Dermis blood vessel endothelial cell (primary cell): ENCODE measurements at regions not wholly inside any gene's neighbourhood (a gene's known extent, or its start where the extent isn't known, plus 50 kb on each side); places are given as distances from the start of the nearest gene placed in this dataset.
A peak's percentile ranks its signal among the peaks of the same experiment; 100 is the strongest.
"Not testable (repeated sequence)": the region's sequence is repeated elsewhere in the genome, so short reads cannot be mapped to it uniquely, and the experiment has no call there.

Source experiments
- DNase-seq: peaks from one replicate; pipeline ENCODE4 v3.0.0; 2010

DNA sequence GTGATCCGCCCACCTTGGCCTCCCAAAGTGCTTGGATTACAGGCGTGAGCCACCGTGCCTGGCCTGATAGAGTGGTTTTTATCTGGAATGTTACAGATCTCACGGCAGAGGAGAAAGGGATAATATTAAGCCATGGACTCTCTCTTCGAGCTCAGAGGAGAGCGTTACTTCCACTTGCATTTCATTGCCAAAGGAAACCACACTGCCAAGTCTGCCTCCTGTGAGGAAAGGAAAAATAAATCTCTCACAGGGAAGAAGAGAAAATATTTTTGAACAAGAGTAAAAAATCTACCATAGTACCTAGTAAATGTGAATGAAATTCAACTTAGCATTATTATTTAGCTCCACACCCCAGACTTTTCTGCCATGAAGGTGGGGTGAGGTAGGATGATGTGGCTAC lies 319.2 kb upstream of the PRICKLE1 start:
- no peak for DNase-seq

DNA sequence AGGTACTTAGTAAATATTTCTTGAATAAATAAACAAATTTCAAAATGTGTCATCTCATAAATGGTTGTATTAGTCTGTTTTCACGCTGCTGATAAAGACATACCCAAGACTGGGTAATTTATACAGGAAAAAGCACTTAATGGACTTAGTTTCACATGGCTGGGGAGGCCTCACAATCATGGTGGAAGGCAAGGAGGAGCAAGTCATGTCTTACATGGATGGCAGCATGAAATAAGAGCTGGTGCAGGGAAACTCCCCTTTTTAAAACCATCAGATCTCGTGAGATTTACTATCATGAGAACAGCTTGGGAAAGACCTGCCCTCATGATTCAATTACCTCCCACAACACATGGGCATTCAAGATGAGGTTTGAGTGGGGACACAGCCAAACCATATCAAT lies 317.3 kb upstream of the PRICKLE1 start:
- not testable (repeated sequence) for DNase-seq

DNA sequence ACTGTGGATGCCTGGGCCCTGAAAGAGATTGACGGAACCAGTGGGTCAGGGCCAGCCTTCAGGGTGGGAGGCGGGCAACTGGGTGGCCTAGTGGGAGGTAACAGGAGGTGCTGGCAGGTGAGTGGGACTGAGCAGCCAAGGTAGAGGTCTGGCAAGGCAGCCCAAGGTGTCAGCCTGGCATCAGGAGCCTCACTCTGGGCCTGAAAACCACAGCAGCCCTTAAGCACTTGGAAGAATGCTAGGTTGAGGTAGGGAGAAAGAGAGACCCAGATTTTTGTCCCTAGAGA lies 315.8 kb upstream of the PRICKLE1 start:
- DNase-seq, result no peak

DNA sequence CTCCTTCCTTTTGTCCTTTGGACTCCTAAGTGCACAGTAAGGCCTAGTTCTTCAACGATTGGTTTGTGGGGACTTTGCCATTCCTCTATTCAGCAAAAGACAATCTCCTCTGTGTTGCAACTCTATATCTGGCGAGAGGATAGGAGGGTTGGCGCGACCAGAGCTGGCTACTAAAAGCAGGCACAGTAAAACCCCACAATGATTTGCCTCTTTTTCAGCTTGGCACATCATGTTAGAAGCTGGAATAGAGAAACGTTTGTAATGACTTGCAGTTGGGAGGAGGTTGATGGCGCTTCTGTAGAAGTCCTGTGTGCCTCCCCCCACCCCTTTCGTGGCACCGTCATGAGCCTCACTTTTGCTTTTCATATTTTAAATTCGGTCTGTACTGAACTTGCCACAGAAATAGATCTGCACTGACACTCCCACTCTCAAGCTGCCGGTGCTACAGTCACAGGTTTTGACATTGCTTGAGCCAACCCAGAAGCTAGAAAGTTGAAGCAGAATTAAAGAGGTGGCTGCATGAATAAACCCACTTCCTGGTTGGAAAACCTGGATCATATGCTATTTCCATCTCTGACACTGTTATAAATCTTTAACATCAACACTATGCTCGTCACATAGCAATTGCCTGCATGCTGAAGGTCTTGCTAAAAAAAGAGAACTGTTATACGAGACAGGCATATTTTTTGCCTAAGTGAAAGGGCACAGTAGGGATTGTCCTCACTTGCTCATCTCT lies 315.3 kb upstream of the PRICKLE1 start:
- DNase-seq, result no peak

DNA sequence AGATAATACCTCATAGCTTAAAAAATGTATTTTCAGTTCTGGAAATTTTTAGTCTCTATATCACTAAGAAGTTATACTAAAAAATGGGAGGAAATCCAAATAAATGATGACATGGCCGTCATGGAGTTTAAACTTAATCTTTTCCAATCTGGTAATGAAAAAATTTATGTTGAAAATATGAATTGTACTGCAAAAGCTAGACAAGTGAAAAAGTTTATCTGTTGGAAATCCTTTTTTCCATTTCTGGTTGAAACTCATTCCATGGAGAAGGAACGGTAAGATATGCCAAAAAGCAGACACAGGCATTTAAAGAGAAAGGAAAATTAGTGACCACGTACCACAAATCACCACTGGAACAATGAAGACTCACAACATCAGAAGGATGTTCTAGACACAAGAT lies 314.2 kb upstream of the PRICKLE1 start:
- DNase-seq, result no peak

DNA sequence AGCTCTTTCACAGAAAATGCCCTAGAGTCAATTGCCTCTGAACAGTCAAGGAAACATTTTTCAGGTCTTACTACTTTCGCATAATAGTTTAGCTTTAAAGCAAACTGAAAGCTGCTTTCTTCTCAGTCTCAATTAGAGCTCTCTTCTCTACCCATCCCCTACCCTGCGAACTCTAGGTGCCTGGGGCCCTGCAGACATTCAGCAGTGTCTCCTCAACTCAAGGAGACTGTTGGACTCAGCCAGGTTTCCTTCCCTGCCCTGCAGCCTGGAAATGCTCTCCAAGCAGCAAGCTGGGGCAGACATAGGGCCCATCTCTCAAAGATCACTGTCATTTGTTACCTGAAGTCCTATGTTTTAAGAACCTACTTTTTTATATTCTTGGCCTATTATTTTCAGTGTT lies 312.5 kb upstream of the PRICKLE1 start:
- no peak for DNase-seq

DNA sequence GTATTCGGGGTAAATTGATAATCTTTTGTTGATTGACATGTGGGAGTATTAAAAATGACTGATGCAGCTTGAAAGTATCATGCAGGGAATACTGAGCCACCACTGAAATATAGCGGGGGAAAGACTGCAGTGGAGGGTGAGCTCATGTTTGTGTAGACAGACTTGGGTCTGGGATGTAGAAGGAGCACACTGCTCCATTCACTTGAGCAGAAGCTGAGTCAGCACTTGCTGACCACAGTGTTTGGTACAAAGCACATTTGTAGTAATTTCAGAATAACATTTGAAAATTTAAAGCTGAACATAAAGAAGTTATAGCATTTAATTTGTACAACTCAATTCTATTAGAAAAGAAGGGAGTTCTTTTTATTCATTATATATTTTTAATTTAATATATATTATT lies 304.3 kb upstream of the PRICKLE1 start:
- no peak for DNase-seq

DNA sequence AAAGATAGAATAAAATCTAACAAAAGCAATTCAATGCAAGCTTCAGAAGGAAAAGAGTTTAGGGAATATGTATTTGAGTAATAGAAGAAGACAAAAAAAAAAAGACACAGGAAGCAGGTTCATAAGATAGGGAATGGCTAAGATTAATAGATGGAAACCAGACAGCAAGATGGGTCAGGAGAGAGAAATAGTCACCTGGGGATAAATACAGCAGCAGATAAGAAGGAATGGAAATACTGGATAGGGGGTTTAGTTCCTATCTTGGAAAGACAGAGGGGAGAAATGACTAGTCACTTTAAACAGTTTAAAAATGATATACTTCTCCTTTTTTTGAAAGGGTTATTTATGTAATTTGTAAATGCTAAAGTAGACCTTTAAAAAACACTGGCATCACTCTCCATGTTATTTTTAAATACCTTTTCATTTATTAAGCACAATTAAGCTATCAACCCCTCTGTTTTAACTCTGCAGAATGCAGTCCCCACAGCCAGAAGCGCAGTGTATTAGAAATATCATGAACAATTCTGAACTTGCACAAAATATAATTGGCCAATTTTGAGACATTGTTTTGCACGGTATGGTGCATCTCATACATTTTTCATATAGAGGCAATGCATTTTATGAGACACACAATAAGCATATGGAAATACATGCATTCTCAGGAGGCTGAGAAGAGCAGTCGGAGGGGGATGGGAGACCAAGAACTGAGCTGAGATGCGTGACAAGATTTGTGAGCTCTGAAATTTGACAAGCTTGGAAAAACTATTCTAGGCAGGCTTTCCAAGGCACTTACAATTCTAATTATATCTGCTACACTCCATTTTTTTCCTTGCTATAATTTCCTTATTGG lies 303.4 kb upstream of the PRICKLE1 start:
- no peak for DNase-seq

DNA sequence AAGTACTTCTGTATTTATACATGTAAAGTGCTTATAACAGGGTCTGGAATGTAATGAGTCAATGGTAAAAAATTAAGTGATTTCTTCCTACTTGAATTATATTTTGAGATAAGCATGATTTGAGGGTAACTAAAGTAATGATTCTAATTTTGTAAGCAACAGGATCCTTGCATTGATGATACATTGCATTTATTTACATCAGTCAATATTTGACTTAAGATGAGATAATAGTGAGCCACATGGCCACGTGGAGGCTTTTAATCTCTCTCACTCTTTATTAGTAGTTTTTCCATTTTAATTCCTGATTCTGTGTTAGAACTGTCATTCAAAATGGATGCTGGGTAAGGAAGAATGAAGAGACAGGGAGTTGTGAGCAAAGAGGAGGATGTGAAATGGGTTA lies 298.1 kb upstream of the PRICKLE1 start:
- no peak for DNase-seq

DNA sequence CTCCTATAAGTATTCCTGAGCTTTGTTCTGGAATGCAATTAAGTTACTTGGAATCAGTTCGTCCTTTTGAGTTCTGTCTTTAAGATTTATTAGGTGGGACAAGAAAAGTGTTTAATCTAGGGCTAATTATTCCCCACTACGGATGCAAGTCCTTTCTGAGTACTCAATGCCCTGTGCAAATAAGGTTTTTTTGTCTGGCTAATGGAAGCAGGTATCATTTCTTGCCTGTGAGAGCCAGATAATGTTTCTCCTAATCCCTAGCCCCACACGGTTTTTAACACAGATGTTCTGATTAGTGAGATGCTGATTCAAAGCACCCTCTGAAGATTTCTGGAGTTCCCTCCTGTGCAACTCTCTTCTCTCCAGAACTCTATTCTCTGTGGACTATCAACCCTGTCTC lies 296.6 kb upstream of the PRICKLE1 start:
- no peak for DNase-seq

DNA sequence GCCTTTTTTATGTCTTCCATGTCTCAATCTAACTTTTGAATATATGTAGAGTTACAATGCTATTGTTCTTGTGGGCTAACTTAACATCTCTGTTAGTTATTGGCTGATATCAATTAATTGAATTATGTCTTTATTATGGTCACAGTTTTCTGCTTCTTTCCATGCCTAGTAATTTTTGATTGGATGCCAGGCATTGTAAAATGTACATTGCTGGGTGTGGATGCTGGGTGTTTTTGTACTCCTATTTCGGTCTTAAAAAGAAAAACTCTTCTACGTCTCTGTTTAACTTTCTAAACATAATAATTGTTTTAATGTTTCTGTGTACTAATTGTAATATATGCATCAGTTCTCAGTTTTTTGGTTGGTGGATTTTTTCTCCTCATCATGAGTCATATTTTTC lies 296.1 kb upstream of the PRICKLE1 start:
- no peak for DNase-seq

DNA sequence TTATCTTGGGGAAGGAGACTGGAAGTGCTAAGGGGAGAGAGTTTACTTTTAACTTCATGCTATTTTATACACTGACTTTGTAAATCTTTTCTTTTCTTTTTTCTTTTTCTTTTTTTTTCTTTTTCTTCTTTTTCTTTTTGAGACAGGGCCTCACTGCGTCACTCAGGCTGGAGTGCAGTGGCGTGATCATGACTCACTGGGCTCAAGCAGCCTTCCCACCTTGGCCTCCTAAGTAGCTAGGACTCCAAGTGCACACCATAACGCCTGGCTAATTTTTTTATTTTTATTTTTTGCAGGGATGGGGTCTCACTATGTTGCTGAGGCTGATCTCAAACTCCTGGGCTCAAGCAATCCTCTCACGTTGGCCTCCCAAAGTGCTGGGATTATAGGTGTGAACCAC lies 294.6 kb upstream of the PRICKLE1 start:
- DNase-seq, result no peak

DNA sequence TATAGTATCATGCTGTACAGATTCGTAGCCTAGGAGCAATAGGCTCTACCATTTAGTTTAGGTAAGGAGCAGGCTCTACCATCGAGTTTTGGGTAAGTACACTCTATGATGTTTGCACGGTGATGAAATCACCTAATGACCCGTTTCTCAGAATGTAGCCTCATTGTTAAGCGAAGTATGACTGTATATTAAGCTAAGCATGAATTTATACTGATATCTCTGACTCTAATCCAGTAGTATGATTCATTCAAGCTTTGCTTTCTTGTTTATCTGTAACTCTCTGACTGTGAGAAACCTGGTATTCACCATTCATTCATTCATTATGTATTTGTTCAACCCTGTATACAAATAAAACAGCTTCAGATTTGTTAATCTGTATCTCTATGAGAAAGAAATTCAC lies 283.9 kb upstream of the PRICKLE1 start:
- no peak for DNase-seq

DNA sequence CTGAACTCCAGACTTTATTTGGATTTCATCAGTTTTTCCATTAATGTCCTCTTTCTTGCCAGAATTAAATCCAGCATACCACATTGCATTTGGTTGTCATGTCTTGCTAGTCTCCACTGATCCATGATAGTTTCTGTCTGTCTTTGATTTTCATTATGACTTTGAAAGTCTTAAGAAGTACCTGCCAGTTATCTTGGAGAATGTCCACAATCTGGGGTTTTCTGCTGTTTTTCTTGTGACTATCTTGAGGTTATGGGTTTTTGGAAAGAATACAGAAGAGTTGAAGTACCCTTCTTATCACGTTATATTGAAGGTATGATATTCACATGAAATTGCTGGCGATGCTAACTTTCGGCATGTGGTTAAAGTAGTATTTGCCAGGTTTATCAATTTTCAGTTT lies 282.3 kb upstream of the PRICKLE1 start:
- DNase-seq, result no peak

DNA sequence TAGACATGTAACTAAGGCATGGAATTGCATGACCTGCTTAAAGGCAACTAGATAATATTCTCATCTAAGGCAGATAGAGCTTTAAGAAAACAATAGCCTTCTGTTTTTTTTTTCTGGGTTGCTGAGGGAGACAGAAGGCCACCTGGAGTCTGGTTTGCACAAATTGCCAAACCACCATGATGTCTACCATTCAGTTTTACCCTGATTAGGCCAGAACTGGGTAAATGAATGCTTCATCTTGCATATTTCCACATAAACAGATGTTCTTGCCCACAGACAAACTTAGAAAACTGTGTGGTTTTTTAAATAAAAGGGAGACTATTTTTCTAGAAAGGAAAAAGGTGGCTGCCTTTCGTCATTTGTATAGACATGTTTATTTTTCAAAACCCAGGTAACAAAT lies 278.7 kb upstream of the PRICKLE1 start:
- DNase-seq, result no peak

DNA sequence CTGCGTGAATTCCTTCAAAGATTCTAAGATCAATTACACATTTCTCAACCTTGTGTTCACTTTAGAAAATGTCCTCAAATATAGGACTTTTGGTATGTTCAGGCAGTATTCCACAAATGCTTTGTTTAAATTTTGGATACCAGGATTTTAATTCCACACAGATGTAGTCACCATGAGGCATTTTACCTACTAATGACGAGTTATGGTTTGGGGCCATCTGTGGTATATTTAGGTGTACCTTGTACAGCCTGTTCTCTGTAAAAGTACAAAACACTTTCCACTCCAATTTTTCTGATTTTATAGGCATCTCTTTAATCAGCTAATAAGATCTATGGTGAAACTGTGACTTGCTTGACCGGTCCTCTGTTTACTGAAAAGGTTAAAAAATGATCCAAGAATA lies 275.7 kb upstream of the PRICKLE1 start:
- DNase-seq, result no peak

DNA sequence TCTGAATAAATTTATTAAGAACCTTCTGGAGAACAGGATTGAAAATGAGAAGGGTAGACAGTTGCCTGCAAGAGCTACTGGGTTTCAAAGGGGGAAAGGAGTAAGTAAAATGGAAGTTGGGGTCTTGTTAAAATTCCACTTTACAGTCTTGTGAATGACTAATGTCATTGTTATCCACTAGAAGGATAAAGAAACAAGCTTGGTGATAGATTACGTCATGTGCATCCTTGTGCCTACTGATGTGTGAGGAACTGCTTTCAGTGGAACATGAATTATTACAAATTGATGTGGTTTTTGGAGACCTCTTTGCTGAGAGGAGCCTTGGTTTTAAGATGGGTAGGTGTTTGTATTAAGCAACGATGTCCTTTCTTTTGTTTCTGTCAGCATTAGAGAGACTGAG lies 272.5 kb upstream of the PRICKLE1 start:
- DNase-seq, result peak; percentile 3

DNA sequence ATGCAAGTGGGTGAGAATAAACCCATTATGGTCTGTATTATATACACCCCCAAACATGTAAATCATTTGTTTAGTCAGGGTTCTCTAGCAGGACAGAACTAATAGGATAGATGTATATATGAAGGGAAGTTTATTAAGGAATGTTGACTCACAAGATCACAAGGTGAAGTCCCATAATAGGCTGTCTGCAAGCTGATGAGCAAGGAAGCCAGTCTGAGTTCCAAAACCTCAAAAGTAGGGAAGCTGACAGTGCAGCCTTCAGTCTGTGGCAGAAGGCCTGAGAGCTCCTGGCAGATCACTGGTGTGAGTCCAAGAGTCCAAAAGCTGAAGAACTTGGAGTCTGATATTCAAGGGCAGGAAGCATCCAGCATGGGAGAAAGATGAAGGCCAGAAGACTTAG lies 270.8 kb upstream of the PRICKLE1 start:
- DNase-seq, result not testable (repeated sequence)

DNA sequence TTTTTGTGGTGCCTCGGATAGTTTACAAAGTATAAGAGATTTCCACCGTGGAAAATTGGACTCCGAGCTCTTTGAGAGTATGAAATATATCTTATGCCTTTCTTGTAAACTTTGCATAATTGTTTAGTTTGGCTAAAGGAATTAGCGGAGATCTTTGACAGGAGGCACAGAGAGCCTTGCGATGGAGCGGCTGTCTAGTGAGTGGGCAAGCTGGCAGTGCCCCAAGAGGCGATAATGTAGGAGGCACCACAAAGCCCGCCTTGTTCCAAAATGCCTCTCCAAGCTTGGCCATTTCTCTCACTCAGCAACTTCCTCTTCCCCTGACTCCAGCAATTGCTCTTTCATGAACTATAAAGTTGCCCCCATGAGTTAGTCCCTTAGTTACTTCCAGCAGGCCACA lies 270.1 kb upstream of the PRICKLE1 start:
- no peak for DNase-seq

DNA sequence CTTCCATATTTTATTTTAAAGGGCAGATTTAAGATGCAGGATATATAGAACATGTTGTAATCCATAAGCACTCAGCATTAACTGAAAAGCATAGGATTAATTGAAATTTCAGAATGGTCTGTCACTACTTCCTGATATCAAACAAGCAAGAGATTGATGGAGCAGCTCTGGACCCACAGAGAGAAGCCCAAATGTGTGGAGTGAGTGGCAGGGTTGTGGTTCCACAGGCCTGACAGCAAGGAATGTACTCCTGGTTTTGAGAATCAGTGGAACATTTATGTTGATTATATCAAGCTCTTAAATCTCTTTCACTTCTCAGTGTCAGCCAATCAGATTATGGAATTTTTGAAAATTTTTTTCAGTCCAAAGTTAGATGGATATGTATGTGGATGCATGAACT lies 267.6 kb upstream of the PRICKLE1 start:
- DNase-seq, result no peak

DNA sequence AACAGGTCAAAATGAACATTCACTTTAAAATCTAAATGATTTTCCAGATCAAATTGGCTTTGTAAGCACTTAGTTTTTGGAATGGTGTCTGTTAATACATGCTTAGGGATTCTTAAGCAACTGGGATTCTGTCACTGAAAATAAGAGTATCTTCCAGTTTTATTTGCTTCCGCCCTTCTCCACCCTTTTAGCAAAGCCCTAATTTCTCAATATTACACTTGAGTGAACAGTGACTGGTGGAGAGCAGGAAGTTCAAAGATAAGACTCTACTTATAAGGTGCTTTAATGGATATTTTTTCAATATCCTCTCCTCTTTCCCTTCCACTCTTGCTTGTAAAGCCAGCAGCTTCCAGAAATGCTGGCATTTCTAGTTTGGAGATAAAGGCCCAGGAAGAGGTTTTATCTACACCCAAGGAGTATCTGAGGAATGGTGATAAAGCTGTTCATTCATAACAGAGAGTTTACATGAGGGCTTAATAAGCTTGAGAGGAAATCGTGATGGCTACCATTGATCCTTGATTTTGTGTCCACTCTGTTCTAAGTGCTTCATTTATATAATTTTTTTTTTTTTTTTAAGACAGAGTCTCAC lies 265.9 kb upstream of the PRICKLE1 start:
- DNase-seq, result no peak

DNA sequence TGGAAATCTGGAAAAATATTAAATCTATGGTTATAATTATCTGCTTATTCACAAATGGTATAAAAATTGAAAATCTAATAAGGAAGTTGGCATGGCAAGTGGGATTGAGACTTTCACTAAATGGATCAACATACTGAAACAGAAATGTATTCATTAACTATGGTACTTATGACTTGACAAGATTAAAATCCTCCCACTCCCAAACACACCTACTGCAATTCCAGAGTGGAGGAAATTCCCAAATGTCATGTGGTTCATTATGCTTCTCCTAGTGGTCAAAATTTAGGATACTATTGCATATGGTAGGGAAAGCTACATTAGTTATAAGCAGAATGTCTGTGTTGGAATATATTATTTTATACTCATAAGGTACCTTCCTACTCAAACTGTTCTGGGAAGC lies 265.3 kb upstream of the PRICKLE1 start:
- DNase-seq, result no peak

DNA sequence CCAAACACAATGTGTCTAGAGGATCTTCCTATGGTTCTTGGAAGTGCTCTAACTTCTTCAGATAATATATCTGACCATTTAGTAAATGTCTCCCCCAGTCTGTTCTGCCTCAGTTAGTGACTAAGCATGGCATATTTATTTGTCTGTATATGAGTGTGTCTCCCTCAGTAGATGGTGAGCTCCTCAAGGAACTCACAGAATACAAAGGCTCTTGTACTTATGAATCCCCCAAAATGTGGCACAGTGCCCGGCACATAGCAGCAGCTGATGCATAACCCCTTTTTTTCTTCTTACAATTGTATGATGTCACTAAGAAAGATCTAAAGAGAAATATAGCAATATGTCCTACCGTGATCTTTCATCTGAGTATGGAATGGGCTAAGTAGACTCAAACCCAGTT lies 264.7 kb upstream of the PRICKLE1 start:
- no peak for DNase-seq
